ENCODE measurements at regions not wholly inside any gene's neighbourhood (a gene's known extent, or its start where the extent isn't known, plus 50 kb on each side); places are given as distances from the start of the nearest gene placed in this dataset.

GRCh38 chr3:194977356-194977755, 291.7 kb downstream of the FAM43A start:
- Histone ChIP-seq H3K4me3 (ENCODE audit: low read length) (no peak overlapping the region), H3K36me3 (ENCODE audit: insufficient read depth, low read length) (no peaks in the 10 kb centered on the region), H3K9ac (ENCODE audit: low read length) (no peak overlapping the region), H3K27me3 (ENCODE audit: insufficient read depth, low read depth, low read length) (no peaks in the 10 kb centered on the region), H3K4me2 (ENCODE audit: low read length) (no peak overlapping the region), H3K9me2 (ENCODE audit: insufficient read depth, low read length) (no peaks in the 10 kb centered on the region), H4K20me1 (ENCODE audit: insufficient read depth) (no peaks in the 10 kb centered on the region), H3F3A (ENCODE audit: insufficient read depth, low read length, poor library complexity, severe bottlenecking) (no peaks in the 10 kb centered on the region), H3K9me3 (ENCODE audit: low read length) (no peaks in the 10 kb centered on the region), H3K79me2 (replicated peaks; ENCODE audit: insufficient read depth, low read length) (no peaks in the 10 kb centered on the region), H3K27ac (ENCODE audit: low read length) (no peak overlapping the region), H2AFZ (ENCODE audit: low read depth, low read length) (no peak overlapping the region)
- TF ChIP-seq SMC3 (conservative IDR thresholded peaks at IDR 0.05; ENCODE audit: poor library complexity), result no peak
- TF ChIP-seq MXI1 (conservative IDR thresholded peaks at IDR 0.05; ENCODE audit: poor library complexity, severe bottlenecking), result no peak
- no peak for TF ChIP-seq CTCF (IDR thresholded peaks at IDR 0.05; ENCODE audit: poor library complexity, severe bottlenecking)
- no peak for TF ChIP-seq POLR2AphosphoS5 (IDR thresholded peaks at IDR 0.05)
- TF ChIP-seq REST (IDR thresholded peaks at IDR 0.05; ENCODE audit: borderline replicate concordance), result no peak
- TF ChIP-seq EZH2 (IDR thresholded peaks at IDR 0.05; ENCODE audit: borderline replicate concordance, insufficient read depth, low read length, poor library complexity, severe bottlenecking), result no peak
- TF ChIP-seq EP300 (conservative IDR thresholded peaks at IDR 0.05; ENCODE audit: poor library complexity, severe bottlenecking), result no peak
- no peak for TF ChIP-seq TAF1 (IDR thresholded peaks at IDR 0.05; ENCODE audit: low read depth)
- no peak for TF ChIP-seq RAD21 (conservative IDR thresholded peaks at IDR 0.05)

GRCh38 chr3:194979173-194979572, 291.8 kb downstream of the XXYLT1 start:
- Histone ChIP-seq H3K9ac (ENCODE audit: low read length) (no peak overlapping the region), H3K27me3 (ENCODE audit: insufficient read depth, low read depth, low read length) (no peaks in the 10 kb centered on the region), H3K79me2 (replicated peaks; ENCODE audit: insufficient read depth, low read length) (no peaks in the 10 kb centered on the region), H3K9me3 (ENCODE audit: low read length) (no peaks in the 10 kb centered on the region), H3K9me2 (ENCODE audit: insufficient read depth, low read length) (no peaks in the 10 kb centered on the region), H3K4me2 (ENCODE audit: low read length) (no peak overlapping the region), H3K27ac (ENCODE audit: low read length) (no peak overlapping the region), H3F3A (ENCODE audit: insufficient read depth, low read length, poor library complexity, severe bottlenecking) (no peaks in the 10 kb centered on the region), H4K20me1 (ENCODE audit: insufficient read depth) (no peaks in the 10 kb centered on the region), H3K4me3 (ENCODE audit: low read length) (no peak overlapping the region), H2AFZ (ENCODE audit: low read depth, low read length) (no peak overlapping the region), H3K36me3 (ENCODE audit: insufficient read depth, low read length) (no peaks in the 10 kb centered on the region)
- TF ChIP-seq POLR2AphosphoS5 (IDR thresholded peaks at IDR 0.05) (no peak), SMC3 (conservative IDR thresholded peaks at IDR 0.05; ENCODE audit: poor library complexity) (no peak), EZH2 (IDR thresholded peaks at IDR 0.05; ENCODE audit: borderline replicate concordance, insufficient read depth, low read length, poor library complexity, severe bottlenecking) (no peak), EP300 (conservative IDR thresholded peaks at IDR 0.05; ENCODE audit: poor library complexity, severe bottlenecking) (no peak), REST (IDR thresholded peaks at IDR 0.05; ENCODE audit: borderline replicate concordance) (no peak), CTCF (IDR thresholded peaks at IDR 0.05; ENCODE audit: poor library complexity, severe bottlenecking) (no peak), RAD21 (conservative IDR thresholded peaks at IDR 0.05) (no peak), TAF1 (IDR thresholded peaks at IDR 0.05; ENCODE audit: low read depth) (no peak), MXI1 (conservative IDR thresholded peaks at IDR 0.05; ENCODE audit: poor library complexity, severe bottlenecking) (no peak)
